Astrocyte of the hippocampus (primary cell): ENCODE measurements at regions not wholly inside any gene's neighbourhood (a gene's known extent, or its start where the extent isn't known, plus 50 kb on each side); places are given as distances from the start of the nearest gene placed in this dataset.
A peak's percentile ranks its signal among the peaks of the same experiment; 100 is the strongest.

Experiments
- DNase-seq: peaks from one replicate; pipeline ENCODE4 v3.0.0; 2011; ENCODE audit warnings: low read depth, low spot score

DNA sequence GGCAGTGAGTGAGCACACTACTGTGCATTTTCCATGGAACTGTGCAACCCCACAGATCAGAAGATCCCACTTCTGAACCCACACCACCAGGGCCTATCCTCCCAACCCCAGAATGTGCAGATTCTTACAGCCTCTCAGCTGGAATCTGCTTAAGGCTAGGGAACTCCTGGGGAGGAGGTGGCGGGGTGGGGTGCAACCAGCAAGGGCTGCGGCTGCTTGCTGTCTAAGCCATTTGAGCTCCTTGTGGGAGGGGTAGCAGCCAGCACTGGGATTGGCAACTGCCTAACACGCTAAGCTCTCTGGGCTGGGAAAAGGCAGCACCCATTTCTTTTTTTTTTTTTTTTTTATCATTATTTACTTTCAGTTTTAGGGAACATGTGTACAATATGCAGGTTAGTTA lies 353.3 kb downstream of the RAB28 start:
- no peak for DNase-seq

DNA sequence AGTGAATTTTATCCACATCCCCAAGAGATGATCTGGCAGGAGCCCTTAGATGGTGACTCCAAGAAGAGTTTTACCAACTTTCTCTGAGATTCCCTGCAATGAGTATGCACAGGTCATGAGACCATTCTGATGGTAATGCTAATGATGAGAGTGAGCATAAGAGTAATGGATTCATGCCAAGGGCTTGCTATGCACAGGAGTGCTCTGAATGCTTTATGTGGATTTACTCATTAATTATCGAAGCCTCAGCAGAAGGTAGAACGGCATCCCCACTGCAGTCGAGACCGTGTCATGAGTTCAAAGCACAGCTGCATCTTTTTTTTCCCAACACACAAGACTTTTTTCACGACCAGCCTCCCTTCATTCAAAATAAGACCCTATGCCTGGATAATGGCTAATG lies 355.0 kb downstream of the RAB28 start:
- no peak for DNase-seq

- peak; percentile 16 for DNase-seq
Measured at GRCh38 chr4:13126976-13127910, 356.9 kb downstream of the RAB28 start.

DNA sequence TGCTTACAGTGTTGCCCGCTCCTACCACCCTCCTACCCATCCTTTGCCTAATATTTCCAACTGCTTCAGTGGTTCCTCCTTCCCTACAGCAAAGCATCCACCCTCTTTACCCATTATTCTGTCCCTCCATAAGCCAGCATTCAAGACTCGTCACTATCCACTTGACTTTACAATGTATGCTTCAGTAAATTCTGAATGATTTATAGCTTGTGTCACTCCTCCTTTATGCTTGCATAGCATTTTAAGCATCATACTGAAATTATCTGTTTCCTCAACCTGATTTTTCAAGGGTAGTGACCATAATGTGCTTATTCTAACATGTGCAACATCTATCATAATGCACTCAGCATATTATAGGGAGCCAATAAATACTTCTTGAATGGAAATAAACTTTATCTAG lies 365.5 kb downstream of the RAB28 start:
- DNase-seq, result no peak

DNA sequence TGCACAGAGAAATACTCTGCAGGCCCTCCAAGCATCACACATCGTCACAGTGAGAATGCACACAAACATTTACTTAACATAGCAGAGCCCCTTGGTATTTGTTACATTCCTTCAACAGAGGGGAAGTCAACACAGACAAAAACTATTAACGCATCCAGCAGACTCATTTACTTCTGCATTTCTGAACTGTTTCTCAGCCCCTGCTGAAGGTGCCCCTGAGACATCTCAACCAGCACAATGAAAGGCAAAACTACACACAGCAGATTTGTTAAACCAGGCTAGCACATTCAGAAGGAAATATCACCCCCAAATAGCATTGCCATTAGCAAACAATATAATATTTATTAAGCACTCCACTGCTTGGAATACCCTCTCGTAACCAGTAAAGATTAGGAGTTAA lies 367.0 kb downstream of the RAB28 start:
- DNase-seq, result no peak

DNA sequence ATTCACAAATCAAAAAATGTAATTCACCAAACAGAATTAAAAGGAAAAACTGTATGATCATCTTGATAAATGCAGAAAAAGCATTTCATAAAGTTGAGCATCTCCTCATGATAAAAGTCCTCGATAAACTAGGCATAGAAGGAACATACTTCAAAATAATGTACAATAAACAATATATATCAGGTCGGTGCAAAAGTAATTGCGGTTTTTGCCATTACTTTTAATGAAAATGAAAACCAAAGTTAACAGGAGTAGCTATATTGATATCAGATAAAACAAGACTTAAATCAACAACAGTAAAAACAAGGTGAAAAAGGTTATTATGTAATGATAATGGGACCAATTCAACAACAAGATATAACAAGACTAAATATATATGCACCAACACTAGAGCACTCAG lies 372.1 kb downstream of the RAB28 start:
- DNase-seq, result no peak

- no peak for DNase-seq
Measured at GRCh38 chr4:13109536-13109935, 374.6 kb downstream of the RAB28 start.

GRCh38 chr4:13108096-13108495 lies 376.0 kb downstream of the RAB28 start:
- no peak for DNase-seq

DNA sequence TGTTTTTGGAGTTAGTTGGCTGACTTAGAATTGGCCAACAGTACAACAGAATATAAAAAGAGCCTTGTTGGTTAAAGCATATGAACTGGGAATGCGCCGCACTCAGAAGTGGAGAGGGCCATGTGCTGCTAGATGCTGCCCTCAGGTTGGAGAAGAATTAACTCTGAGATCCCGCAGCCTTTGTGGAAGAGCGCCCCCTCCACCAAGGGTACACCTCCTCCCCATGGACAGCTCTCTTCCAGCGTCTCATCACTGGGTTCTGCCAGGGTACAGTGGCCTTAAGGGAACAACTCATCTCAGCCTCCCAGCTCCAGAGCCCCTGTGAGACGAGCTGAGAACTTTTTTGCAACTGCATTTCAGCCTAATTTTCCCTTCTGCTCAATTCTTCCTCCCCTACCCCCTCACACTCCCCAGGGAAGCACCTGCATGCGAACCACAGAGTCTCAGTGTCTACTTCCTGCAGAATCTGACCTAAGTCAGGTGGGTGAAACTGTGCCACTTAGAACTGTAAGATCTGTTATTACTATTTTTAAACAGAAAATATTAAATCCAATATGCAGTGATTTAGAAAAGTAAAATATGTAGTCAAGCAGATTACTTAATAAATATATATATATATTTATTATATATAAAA lies 380.6 kb downstream of the RAB28 start:
- no peak for DNase-seq

GRCh38 chr4:13102092-13102742 lies 381.9 kb downstream of the RAB28 start:
- peak; percentile 45 for DNase-seq

GRCh38 chr4:13097971-13098370 lies 386.2 kb downstream of the RAB28 start:
- no peak for DNase-seq

DNA sequence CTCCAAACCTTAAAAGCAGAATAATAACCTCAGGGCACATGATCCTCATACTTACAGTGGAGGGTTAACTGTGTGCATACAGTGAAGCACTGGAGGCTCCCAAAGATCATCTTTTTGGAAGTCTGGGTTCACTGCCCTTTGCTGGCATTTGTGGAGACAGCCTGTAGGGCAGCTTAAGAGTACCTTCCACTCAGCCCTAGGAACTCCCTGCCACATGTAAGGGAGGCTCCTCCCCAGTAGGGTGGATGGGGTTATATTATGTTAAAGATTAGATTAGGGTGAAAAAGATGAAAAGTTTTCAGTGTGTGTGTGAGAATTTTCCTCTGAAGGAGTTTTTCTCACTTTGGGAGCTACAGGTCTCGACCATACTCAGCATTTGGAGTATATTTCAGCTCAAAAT lies 388.4 kb downstream of the RAB28 start:
- no peak for DNase-seq

DNA sequence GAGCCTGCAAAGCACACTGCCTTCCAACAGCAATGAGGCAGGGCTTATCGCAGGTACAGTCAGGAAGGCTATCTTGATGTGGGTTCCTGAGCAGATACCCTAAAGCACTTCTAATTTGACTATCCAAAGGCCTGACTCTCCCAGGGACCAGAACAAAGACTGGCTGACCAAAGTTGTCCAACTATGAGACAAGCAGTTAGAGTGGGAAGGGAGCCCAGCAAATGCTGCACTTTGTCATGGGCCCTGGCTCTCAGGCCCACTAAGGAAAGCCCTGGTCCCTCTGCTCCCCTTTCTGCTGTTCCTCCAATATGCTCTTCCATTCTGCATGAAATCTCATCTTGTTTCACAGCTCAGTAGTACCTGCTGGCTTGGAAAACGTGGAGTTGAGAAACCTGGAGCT lies 391.0 kb downstream of the RAB28 start:
- DNase-seq, result no peak

- peak; percentile 24 for DNase-seq
Measured at GRCh38 chr4:13092702-13093101, 391.4 kb downstream of the RAB28 start.

GRCh38 chr4:13089659-13089998 lies 394.5 kb downstream of the RAB28 start:
- DNase-seq, result no peak

- peak; percentile 19 for DNase-seq
Measured at GRCh38 chr4:13088726-13089658, 395.1 kb downstream of the RAB28 start.

DNA sequence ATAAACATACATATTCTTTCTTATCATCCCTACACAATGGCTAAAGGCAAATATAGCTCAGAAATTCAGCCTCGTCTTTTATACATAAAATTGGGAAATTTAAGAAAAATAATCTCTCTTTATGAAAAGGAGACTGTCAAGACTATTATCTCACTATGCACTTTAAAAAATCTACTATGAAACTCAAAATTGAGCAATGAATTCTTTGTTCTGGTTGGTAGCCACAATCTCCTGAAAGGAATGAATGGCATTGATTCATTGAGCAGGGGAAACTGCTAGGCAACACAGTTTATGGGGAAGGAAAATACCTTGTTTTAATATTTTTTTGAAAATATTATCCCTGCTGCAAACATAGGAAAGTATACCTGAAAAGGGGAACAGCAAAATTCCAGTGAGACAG lies 397.1 kb downstream of the RAB28 start:
- DNase-seq, result no peak

GRCh38 chr4:13084210-13084609 lies 399.9 kb downstream of the RAB28 start:
- DNase-seq, result no peak

GRCh38 chr4:13081830-13082229 lies 402.3 kb downstream of the RAB28 start:
- DNase-seq, result no peak

GRCh38 chr4:13067077-13067476 lies 417.1 kb downstream of the RAB28 start:
- DNase-seq, result no peak

DNA sequence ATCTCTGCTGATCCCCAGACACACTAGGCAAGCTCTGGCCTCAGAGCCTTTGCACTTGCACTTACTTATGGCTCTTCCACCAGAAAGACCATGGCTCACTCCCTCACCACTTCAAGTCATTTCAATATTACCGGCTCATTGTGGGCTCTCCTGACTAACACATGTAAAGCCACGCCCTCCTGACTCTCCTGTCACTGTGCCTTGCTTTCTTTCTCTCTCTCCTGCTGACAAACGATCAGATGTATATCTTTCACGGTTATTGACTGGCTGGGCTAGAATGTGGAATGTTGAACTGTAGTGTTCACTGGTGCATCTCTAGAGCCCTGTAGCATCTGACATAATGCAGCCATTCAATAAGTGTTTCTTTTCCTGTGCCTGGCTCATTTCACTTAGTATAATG lies 425.1 kb downstream of the RAB28 start:
- DNase-seq, result no peak
